Spleen (tissue), 7 donors: ENCODE measurements at regions not wholly inside any gene's neighbourhood (a gene's known extent, or its start where the extent isn't known, plus 50 kb on each side); places are given as distances from the start of the nearest gene placed in this dataset.

Experiments used
- CTCF ChIP-seq, 11 experiments: fragments of 200-600 bp in 7 of 11; fragments of 450-650 bp in 4 of 11; sonication (generic) in 4 of 11; IDR thresholded peaks in 8 of 11; conservative IDR thresholded peaks in 3 of 11; 1 replicate in 7 of 11; 2 replicates in 4 of 11; pipeline versions ENCODE4 v1.4.0 to v1.8.0; 2016 to 2021; ENCODE audit warnings: antibody characterized with exemption in 11 of 11, inconsistent platforms in 4 of 11, mild to moderate bottlenecking in 1 of 11
- POLR2A ChIP-seq, 3 donors: fragments of 450-650 bp; IDR thresholded peaks; one replicate each; pipeline ENCODE4 v1.5.1; 2017; ENCODE audit warnings: antibody characterized with exemption in 3 of 3, mild to moderate bottlenecking in 1 of 3
- donor health status: DM: no; HTN: no; CAD: no; lungs with moderate emphysema.
- donor health status: DM: no; HTN: no; CAD: no.
- donor health status: DM: no; HTN: no; CAD: no.

- no peak for TF ChIP-seq CTCF (IDR thresholded peaks at IDR 0.05 in 8 of 11, conservative IDR thresholded peaks at IDR 0.05 in 3 of 11)
- no peak for TF ChIP-seq POLR2A (IDR thresholded peaks at IDR 0.05)
Measured at GRCh38 chr14:101066826-101067510, 163.4 kb upstream of the RTL1 start.
